ENCODE measurements at regions not wholly inside any gene's neighbourhood (a gene's known extent, or its start where the extent isn't known, plus 50 kb on each side); places are given as distances from the start of the nearest gene placed in this dataset.

DNA sequence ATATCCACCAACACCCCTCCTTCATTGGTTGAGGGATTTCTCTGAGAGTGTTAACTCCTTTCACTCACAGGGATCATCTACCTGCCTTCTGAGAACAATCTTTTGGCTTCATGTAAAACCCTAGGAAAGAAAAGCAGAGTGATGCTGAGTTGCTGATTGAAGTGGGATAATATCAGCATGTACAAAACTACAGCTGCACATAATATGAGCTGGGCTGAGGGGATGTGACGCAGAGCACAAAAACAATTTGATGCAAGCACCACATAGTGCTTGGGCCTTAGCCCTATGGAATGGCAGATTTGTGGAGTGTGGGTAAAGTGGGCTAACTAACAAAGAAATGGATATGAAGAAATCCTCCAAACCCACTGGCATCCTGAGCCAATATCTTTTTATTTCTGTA lies 267.6 kb upstream of the KCNH8 start:
- DNase-seq: no peak

DNA sequence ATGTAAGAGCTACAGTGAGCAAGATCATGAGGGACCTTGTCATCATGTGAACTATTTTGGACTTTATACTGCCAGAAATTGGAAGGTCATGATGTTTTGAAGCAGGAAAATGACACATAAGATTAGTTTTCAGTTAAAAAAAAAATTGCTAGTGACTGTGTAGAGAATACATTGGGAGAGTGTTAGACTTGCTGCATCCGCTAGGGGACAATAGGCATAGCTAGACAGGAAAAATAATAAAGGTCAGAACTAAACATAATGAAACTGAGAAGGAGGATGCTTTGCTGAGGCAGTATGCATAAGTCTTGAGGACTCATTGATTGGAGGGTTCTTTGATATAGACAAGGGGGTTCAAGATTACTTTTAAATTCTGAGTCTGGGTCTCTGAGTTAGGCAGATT lies 275.8 kb upstream of the KCNH8 start:
- no peak for DNase-seq

DNA sequence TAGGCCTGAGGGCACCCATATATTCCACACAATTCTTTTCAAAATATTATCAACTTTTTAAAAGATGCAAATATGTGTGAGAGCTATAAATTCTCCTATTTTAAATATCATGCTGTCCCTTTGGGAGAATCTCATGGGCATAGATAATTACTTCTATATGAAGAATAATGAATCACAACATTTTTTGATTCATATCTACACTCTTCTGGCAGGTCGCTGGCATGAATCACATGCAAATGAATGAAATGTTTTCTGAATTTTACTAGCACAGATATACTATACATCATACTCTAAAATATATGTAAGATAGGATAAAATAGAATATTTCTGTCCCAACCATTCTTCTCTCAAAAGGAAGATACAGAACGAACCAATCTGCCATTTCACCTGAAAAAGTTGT lies 277.7 kb upstream of the KCNH8 start:
- DNase-seq: no peak

DNA sequence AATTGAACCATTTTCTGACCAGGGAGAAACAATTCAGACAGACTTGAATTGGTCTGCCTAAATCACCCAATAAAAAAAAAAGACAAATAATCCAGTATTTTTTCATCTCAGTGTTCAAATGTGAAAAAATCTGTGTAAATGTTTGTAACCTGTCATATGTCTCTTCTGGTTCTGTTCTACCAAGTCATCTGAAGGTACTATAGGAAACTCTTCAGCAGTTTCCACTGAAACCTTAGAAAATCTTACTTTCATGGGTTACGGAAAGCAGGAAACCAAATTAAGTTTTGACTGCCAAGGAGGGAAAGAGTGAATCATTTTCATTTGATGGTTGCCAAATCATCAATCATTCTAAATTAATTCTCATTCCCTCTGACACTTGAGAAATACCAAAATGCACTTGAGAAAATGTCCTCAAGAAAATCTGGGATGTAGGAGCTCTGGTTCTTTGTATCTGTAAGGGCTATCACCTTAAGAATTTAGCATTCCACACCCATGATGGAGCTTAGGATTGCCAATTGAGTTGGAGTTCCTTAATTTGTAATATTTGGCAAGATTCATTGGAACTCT lies 278.2 kb upstream of the KCNH8 start:
- DNase-seq: no peak

DNA sequence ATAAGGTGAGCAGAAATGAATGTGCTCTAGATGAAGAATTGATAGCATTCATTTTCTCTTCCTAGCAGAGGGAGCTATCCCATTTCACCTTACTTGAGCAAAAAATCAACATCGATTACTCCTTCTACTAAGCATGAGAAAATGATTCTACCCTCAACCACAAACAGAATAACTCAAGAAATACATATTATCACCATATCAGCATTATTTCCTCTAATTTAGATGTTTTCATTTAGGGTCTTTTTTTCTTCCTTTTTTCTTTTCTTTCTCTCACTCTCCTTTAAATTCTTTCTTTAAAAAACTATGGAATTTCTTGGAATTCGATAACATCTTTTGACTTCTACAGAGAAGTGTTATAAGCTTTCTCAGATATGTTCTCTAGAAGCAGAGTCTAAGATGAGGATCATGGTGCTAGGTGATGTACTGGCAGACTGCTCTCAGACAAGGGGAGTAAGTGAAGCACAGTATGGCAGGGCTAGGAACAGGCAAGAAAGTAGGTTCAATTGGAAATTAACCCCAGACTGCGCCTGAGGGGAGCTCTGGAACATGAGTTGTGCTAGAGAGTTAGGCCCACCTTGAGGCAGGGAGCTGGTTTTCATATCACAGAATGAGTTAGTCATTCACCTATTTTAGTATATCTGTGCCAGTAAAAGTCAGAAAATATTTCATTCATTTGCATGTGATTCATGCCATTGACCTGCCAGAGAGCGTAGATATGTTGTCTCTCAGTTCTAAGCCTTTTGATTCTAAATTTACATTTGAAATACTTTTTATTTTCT lies 279.2 kb upstream of the KCNH8 start:
- no peak for DNase-seq

DNA sequence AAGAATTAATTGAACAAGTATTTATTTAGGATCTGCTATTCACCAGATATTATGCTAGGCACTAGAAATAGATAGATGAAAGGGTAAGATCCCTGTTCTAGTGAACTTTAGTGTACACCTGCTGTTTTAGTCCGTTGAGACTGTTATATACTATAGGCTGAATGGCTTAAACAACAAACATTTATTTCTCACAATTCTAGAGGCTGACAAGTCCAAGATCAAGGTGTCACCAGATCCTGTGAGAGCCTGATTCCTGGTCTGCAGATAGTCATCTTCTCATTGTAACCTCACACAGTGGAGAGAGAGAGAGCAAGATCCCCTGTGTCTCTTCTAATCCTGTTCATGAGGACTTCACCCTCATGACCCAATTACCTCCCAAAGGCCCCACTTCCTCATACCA lies 281.4 kb upstream of the KCNH8 start:
- no peak for DNase-seq

DNA sequence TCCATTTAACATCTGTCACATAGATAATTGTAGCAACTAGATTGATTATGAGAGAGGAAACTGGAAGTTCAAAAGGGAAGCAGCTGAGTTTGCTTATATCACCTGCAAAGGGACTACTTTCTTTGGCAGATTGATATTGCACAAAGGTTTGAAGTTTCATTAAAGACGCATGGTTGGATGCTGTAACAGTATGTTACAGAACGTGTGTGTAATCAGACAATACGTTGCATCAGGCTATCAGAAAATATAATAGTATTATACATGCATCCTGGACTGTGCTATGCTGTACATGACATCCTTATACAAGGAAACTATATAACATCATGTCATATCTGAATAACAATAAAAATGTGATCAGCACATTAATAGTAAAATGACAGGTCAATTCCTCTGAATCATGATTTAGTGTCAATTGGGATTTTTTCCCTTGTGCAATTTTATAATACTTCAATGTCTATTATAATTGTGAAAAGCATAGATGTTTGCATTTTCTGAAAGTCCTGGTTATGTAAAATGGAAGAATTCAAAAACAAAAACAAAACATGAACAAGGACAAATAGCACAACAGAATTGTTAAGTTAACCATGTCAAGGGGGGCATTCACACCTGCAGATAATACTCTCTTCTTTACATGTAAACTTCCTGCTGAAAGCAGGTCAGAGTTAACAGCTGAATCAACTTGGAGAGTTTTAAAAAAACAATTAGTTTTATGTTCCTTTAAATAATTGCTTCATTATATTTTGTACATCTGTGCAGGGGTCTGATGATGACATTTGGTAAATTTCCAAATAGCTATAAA lies 283.2 kb upstream of the KCNH8 start:
- DNase-seq: no peak

DNA sequence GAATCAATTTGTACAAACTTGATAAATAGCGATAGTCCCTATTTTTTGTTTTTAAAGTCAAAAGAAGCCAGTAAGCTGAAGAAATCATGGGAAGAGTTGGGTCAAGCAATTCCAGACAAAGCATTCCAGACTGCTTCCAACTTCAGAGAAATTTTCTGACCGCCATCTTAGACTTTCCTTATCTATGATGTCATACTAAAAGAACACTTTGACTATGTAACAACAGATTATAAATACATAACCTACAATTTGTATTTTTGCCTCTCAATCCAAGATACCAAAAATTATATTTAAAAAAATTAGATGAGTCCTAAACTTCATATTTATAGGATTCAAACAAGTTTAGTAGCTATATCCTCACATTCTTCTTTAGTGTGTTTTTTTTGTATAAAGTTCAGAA lies 286.2 kb upstream of the KCNH8 start:
- no peak for DNase-seq

DNA sequence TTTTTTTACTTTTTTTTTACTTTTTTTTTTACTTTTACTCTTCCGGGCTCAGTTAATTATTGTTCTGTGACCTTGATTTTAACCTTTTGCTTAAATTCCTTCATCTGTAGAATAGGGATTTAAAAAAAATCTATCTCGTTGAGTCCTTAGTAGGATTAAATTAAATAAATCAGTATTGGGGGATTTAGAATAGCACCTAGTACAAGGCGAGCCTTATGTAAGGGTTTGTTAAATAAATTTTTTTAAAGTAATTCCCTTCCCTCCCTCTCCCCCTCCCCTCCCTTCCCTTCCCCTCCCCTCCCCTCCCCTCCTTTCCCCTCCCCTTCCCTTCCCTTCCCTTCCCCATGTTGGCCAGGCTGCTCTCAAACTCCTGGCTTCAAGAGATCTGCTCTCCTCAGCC lies 287.2 kb upstream of the KCNH8 start:
- no peak for DNase-seq

DNA sequence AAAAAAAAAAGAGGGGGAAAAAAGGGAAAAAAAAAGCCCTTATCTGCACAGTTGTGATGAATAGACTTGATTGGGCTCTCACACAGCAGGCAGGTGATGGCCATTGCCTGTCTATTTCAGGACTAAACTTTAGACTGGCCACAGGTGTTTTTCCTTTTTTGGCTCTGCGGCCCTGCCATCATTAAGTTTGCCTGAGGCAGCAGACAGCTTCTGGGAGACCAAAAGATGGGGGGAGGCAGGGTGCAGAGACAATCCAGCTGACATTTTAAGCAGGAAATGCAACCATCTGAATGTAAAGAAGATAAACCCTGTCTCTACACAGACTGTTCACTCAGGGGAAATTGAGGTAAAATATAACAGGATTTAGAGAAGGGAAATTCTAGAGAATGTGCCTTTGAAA lies 295.0 kb upstream of the KCNH8 start:
- no peak for DNase-seq

DNA sequence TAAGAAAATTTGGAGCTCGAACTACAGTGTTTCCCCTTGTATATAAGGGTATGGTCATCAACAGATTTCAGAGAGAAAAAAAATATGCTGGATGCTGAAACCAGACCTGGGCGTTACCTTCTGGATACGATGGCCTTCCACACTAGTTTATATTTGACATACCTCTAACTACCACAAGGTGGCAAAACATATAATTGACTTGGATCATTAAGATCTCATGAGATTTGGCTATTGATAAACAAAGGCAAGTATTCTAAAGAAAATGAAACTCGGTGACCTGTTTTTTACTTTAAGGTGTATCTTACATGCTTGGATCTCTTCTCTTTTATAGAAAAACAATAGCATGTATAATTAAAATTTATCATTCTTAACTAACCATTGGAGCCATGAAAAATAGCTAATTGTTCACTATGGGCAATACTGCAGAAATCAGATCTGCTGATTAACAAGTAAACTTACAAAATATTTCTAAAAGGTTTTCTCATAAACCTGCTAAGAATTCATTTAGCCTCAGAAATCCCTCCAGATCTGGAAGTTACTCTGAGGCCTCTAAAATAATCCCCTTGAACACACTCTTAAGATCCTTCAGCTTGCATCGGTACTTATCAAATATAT lies 300.6 kb upstream of the KCNH8 start:
- DNase-seq: no peak

DNA sequence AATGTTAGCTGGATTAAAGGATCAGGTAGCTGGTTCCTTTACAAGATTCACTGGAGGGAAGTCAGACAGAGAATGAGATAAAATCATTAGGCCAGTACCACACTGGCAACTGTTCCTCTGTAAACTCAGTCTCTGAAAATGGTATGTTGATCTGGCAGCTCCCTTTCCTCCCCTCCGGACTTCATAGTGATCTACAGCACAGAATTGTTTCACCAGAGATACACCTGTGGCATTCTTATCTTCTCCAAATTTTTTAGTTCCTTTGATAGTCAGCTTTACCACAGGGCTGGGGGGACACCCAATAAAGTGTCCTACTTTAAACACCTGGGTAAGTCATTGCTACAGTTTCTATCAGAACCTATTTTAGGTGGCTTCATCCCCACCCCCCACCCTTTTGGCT lies 304.3 kb upstream of the KCNH8 start:
- DNase-seq: no peak

DNA sequence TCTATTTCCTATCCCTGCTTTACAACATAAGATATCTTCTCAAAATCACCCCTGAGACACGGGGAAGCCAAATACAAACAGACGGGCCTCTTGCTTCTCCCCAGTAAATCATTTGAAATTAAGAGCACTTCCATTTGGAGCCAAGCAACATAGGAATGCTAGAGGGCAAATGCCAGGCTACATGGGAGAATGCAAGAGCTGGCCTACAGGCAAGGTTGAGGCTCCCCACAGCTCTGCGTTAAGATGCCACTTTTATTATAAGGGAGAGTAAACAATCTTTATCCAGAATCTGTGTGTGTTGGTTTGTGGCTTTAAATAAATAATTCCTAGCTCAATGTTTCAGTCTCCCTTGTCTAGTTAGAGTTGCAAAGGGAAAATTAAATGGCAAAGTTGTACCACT lies 305.1 kb upstream of the KCNH8 start:
- no peak for DNase-seq

DNA sequence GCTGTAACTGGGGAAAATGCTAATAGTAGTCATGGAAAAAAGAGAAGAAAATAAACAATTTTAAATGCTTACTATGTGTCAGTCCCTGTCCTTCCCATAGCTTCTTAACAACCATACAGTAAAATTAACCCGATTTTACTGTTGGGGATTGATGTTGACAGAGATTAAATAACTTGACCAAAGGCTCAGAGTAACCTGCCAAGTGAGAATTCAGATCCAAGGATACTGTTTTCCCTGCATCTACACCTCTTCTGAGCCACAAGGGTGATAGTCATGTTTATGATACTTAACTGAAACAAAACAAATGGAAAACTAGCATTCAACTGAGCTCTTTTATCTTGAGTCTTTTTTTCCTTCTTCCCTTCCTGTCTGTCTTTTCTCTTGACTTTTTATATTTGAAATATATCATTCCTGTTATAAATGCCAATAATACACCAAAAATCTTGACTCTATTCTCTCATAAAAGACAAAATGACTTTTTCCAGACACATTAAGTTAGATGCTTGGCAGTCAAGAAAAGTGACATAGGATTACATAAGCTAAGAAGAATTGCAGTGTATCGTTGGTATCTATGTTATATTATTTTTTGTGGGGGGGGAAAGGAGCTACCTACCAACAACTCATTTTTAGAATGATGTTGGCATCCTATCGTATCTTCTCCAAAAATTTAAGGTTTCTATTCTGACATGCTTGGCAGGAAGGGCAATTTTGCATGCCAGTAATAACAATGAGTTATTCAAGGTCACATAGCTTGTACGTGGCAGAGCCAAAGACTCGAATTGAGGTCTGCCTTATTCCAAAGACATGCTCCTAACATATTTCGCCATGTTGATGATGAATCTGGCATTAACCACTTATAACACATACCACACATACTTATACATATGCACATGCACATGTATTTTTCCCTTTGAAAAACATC lies 306.6 kb upstream of the KCNH8 start:
- DNase-seq: no peak

DNA sequence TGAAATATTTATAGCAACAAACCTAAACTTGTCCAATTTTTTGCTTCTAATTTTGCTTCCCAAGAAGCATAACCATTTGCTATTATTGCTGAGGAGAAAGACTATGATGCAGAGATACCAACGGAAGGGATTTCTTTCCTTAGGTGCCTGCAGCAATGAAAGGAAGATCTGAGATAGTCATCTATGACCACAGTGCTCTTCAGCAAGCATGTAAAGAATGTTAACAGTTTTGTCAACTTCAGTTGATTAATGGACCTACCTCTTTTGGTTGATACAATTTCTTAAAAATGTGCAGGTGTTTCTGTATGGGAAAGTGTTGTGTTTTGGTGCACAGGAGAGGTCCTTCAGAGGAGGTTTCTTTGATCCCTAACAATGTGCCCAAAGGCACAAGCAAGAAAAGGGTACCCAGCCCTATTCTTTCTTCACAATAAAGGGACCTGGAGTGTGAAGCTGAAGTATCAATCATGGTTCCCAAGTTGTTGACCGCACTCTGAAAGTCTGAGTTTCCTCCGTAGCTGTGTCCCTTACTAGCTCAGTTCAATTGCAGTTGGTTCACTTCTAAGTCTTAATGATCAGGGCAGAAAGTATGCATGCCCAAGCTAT lies 307.7 kb upstream of the KCNH8 start:
- DNase-seq: no peak

DNA sequence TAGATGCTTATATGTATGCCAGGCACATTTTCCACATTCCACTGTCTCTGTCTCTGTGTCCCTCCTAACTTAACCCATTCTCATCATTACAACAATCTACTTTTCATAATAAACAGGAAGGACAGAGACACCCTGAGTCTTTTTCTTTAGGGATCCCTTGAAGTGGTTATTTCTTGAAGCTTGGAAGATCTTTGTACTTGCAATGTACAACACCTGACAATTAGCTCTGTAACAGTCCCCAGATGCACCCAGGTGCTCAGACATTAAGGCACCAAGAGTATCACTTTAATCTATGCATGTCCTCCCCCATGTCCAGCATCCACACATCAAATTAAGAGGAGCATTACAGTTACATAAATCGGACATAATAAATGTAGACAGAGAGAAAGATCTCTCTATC lies 309.6 kb upstream of the KCNH8 start:
- no peak for DNase-seq

DNA sequence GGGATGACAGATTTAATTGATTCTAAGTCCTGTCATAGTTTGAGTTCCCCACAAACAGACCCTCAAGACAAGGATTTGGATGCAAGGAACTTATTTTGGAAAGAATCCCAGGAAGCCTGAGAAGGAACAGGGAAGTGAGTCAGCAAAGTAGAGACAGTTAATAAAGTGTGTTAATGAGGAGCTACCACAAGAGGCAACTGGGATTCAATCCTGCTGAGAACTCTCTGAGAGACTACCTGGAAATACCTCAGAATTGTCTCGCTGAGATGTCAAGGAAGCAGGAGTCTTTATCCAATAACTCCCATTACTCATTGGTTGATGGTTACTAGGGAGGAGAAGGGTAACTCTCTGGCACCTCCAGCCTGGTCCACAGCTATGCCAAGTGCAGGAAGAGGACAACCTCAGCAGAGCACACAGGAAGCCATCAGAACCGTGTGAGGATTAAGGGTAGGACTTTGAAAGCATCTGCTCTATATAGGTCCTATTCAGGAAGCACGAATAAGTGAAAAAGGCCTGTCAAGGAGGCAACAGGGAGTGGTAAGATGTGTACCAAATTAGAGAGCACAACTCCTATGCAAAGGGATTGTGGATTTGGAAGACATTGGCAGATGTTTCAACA lies 311.1 kb upstream of the KCNH8 start:
- DNase-seq: no peak

DNA sequence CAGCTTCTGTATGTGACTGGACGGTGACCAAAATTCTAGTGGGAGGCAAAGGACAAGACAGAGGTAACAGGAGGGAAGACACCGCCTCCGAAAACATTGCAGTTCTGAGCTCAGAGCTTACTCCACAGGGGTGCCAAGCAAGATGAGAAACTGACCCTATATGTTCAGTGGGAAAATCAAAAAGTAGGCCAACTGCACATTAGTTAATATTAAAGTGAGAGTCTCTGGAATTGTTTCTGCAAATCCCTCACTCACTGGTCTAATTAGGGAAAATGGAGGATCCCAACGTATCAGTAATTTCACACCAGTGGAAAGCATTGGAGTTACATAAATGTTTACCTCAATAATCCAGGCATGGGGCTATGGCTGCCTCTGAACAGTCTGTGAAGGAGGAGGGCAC lies 313.3 kb upstream of the KCNH8 start:
- DNase-seq: no peak

DNA sequence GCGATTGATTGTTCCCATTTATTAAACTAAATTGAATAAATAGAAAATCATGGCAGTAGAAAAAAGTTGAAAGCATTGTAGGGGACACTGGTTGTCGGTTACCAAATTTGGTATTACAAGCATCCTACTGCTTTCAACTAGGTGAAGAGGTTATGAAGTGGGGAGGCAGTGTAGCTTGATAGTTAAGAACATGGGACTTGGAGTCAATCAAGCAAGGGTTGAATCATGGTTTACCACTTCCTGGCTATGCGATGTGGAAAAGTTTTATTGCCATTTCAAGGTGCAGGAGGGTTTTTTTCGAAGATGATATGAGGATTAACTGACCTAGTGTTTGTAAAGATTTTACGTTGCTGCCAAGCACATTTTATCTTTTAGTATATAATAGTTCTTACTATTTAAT lies 318.2 kb upstream of the KCNH8 start:
- no peak for DNase-seq

DNA sequence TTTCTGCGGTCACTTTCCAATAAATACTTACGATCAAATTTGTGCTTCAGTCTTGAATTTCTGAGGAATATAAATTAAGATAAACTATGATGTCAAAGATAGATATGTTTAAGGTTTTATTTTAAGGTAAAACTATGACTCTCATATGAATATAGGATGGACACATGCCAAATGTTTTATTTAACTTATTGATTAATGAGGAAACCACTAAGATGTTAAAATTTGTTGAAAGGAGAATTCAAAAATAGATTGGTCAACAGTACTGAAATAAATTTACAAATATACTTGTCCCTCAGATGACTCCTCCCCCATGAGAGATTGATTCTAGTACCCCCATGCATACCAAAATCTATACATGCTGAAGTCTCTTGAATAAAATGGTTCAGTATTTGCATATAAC lies 319.7 kb upstream of the KCNH8 start:
- no peak for DNase-seq

DNA sequence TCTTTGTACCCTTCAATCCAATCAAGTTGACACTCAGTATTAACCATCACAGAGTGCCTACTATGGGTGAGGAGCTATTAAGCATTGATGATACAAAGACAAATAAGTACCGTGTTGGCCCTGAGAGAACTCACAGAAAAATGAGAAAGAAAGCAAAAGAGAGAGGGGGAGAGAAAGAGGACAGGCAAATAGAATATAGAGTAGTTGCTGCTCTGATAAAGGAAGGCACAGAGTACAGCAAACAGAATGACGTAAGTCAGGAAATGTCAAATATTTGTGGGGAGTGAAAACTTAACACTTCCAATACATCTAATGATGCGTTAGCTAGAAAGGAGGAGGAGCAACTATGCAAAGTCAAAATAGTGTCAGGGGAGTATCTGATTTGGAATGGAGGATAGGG lies 320.6 kb upstream of the KCNH8 start:
- DNase-seq: no peak

Data from occipital lobe (tissue), 1 donor.